ENCODE measurements at regions not wholly inside any gene's neighbourhood (a gene's known extent, or its start where the extent isn't known, plus 50 kb on each side); places are given as distances from the start of the nearest gene placed in this dataset.

- H3K79me2 ChIP-seq (ENCODE audit: insufficient read depth, low read length), result no peaks in the 10 kb centered on the region
- H3K4me2 ChIP-seq (ENCODE audit: low read depth, low read length), result no peak overlapping the region
- in situ Hi-C loops (cut with HindIII; ENCODE audit: extremely low pct_ligation_motif_present, low pct_unique_long_range_greater_than_20kb) (no loop called here), intact Hi-C loops (cut with micrococcal nuclease; ENCODE audit: unreplicated experiment) (no loop called here)
- TF ChIP-seq ZNF414 (CRISPR knock-in tag; IDR thresholded peaks at IDR 0.05) (no peak), IKZF1 (IDR thresholded peaks at IDR 0.05) (no peak), KAT8 (CRISPR knock-in tag; IDR thresholded peaks at IDR 0.05) (no peak), RNF2 (conservative IDR thresholded peaks at IDR 0.05; ENCODE audit: low read depth) (no peak), ZNF276 (CRISPR knock-in tag; IDR thresholded peaks at IDR 0.05; ENCODE audit: low read depth) (no peak), REPIN1 (CRISPR knock-in tag; IDR thresholded peaks at IDR 0.05; ENCODE audit: borderline replicate concordance, low read depth) (no peak), REL (CRISPR knock-in tag; conservative IDR thresholded peaks at IDR 0.05) (no peak), ZNF101 (CRISPR knock-in tag; IDR thresholded peaks at IDR 0.05; ENCODE audit: borderline replicate concordance, low read depth) (no peak), ZBTB37 (CRISPR knock-in tag; IDR thresholded peaks at IDR 0.05) (no peak), JUNB (CRISPR knock-in tag; IDR thresholded peaks at IDR 0.05; ENCODE audit: borderline replicate concordance) (no peak), ZNF713 (CRISPR knock-in tag; IDR thresholded peaks at IDR 0.05) (no peak), NCOA1 (CRISPR knock-in tag; IDR thresholded peaks at IDR 0.05) (no peak), ZNF660 (CRISPR knock-in tag; IDR thresholded peaks at IDR 0.05; ENCODE audit: borderline replicate concordance, low read depth) (no peak)
- H3K4me3 ChIP-seq (replicated peaks in 1 of 3; ENCODE audit: insufficient read depth in 1 of 3, low read depth in 2 of 3, low read length in 3 of 3), result no peak overlapping the region
- FAIRE-seq (no peak), ATAC-seq (no peak), DNase-seq (ENCODE audit: low spot score) (no peak)
- H3K9ac ChIP-seq (ENCODE audit: insufficient read depth, low read depth, low read length), result no peak overlapping the region
- ChIA-PET POLR2A (no interaction called here), CTCF (ENCODE audit: low intra/inter-chr PET ratio, low total read pairs) (no interaction called here)
- H3K27me3 ChIP-seq (ENCODE audit: control insufficient read depth in 1 of 2, insufficient read depth in 2 of 2, low read length in 2 of 2), result no peaks in the 10 kb centered on the region; a peak in 1 of 5 replicates
- H2AFZ ChIP-seq (ENCODE audit: low read length), result no peak overlapping the region
- H3K36me3 ChIP-seq (replicated peaks in 1 of 2; ENCODE audit: control insufficient read depth in 1 of 2, insufficient read depth in 2 of 2, low read length in 2 of 2), result no peaks in the 10 kb centered on the region
- H3K4me1 ChIP-seq (ENCODE audit: insufficient read depth, low read length), result peaks cover 10% of the 10 kb centered on the region; the same call in 1 of the 2 replicates
- no peaks in the 10 kb centered on the region for H3K9me3 ChIP-seq (ENCODE audit: low read length)
- WGBS (ENCODE audit: low lambda C conversion rate), result 88% methylated on average over 1 of the region's 1 CpG
- H3K27ac ChIP-seq (ENCODE audit: extremely low read length, insufficient read depth, low read length), result no peak overlapping the region
- no TSS peak for BruUV-seq (replicated peaks)
- H4K20me1 ChIP-seq (ENCODE audit: insufficient read depth, low read length), result no peaks in the 10 kb centered on the region
These were observed 478.7 kb downstream of the SETD4 start for GRCh38 chr21:35581640-35582039.

Measured in HepG2 (cell line).